ENCODE measurements at regions not wholly inside any gene's neighbourhood (a gene's known extent, or its start where the extent isn't known, plus 50 kb on each side); places are given as distances from the start of the nearest gene placed in this dataset.

GRCh38 chr17:77457572-77458201 lies 316.9 kb downstream of the SEC14L1 start:
- H3K27ac ChIP-seq (ENCODE audit: low read depth, low read length) = peak overlapping the region; percentile 92
- peaks cover 53 to 63% of the 10 kb centered on the region in 2 donors for H3K4me1 ChIP-seq (ENCODE audit: control insufficient read depth in 2 of 2, insufficient read depth in 2 of 2, low read length in 2 of 2)
- intact Hi-C loops (cut with micrococcal nuclease) = loop anchor here (1.0 to 2.0 kb wide), 4 partner anchors 8 to 57 kb away; no protein-coding TSS in a partner anchor
- Mint-ChIP-seq H3K27me3 (no peaks in the 10 kb centered on the region), H3K9me3 (peaks cover 0 to 2% (median 0%) of the 10 kb centered on the region in 11 donors), H3K36me3 (peaks cover 5 to 66% (median 26%) of the 10 kb centered on the region in 5 donors), H3K4me1 (peaks cover 37 to 76% (median 51%) of the 10 kb centered on the region in 7 donors), H3K27ac (peak overlapping the region; percentile 93 to 100 (median 98)), H3K4me3 (peak overlapping the region; percentile 94 to 100 (median 98))
- H3K4me3 ChIP-seq (ENCODE audit: low read length) = peak overlapping the region; percentile 77
- no peaks in the 10 kb centered on the region for H3K27me3 ChIP-seq (ENCODE audit: control insufficient read depth in 2 of 2, insufficient read depth in 2 of 2, low read length in 2 of 2)
- H3K36me3 ChIP-seq (ENCODE audit: control insufficient read depth in 2 of 3, insufficient read depth in 3 of 3, low read length in 3 of 3) = peaks cover 0 to 33% (median 0%) of the 10 kb centered on the region in 3 experiments
- ChIA-PET POLR2A (interaction anchor here (0.6 to 11.7 kb wide), 13 partner anchors 8 to 1244 kb away, joined by 3 to 678 read pairs (median 4); no protein-coding TSS in a partner anchor), CTCF (interaction anchor here (1.0 to 1.8 kb wide), 7 partner anchors 12 to 127 kb away, joined by 3 to 13 read pairs (median 6); no protein-coding TSS in a partner anchor)
- H3K9me3 ChIP-seq (ENCODE audit: control insufficient read depth in 2 of 3, low read length in 3 of 3) = no peaks in the 10 kb centered on the region
- ATAC-seq (no peak), DNase-seq (no peak)

GRCh38 chr17:77458202-77459017 lies 317.6 kb downstream of the SEC14L1 start:
- Mint-ChIP-seq H3K4me1 (peaks cover 44 to 76% (median 55%) of the 10 kb centered on the region in 7 donors), H3K36me3 (peaks cover 5 to 64% (median 30%) of the 10 kb centered on the region in 5 donors), H3K4me3 (peak overlapping the region; percentile 94 to 100 (median 98)), H3K9me3 (peaks cover 0 to 2% (median 0%) of the 10 kb centered on the region in 11 donors), H3K27ac (peak overlapping the region; percentile 93 to 100 (median 98)), H3K27me3 (no peaks in the 10 kb centered on the region)
- Histone ChIP-seq H3K4me3 (ENCODE audit: low read length) (peak overlapping the region; percentile 77), H3K36me3 (ENCODE audit: control insufficient read depth in 2 of 3, insufficient read depth in 3 of 3, low read length in 3 of 3) (peaks cover 0 to 29% (median 0%) of the 10 kb centered on the region in 3 experiments), H3K27me3 (ENCODE audit: control insufficient read depth in 2 of 2, insufficient read depth in 2 of 2, low read length in 2 of 2) (no peaks in the 10 kb centered on the region), H3K27ac (ENCODE audit: low read depth, low read length) (peak overlapping the region; percentile 92), H3K9me3 (ENCODE audit: control insufficient read depth in 2 of 3, low read length in 3 of 3) (no peaks in the 10 kb centered on the region), H3K4me1 (ENCODE audit: control insufficient read depth in 2 of 2, insufficient read depth in 2 of 2, low read length in 2 of 2) (peaks cover 60 to 71% of the 10 kb centered on the region in 2 donors)
- peak in 1 of 9 donors; percentile 43 for DNase-seq
- intact Hi-C loops (cut with micrococcal nuclease) = loop anchor here in 1 of 2 donors (2.0 kb wide), 1 partner anchor 14 kb away; no protein-coding TSS in a partner anchor
- ChIA-PET POLR2A (interaction anchor here (0.5 to 11.7 kb wide), 19 partner anchors 8 to 1243 kb away, joined by 3 to 678 read pairs (median 4); partner anchors contain the start of gene TNRC6C), CTCF (interaction anchor here (1.0 to 2.6 kb wide), 10 partner anchors 13 to 128 kb away, joined by 3 to 13 read pairs (median 6); no protein-coding TSS in a partner anchor)
- no peak for ATAC-seq

- Histone ChIP-seq H3K27me3 (ENCODE audit: control insufficient read depth in 2 of 2, insufficient read depth in 2 of 2, low read length in 2 of 2) (no peaks in the 10 kb centered on the region), H3K27ac (ENCODE audit: low read depth, low read length) (peak overlapping the region; percentile 92), H3K4me1 (ENCODE audit: control insufficient read depth in 2 of 2, insufficient read depth in 2 of 2, low read length in 2 of 2) (peaks cover 65 to 70% of the 10 kb centered on the region in 2 donors), H3K4me3 (ENCODE audit: low read length) (peak overlapping the region; percentile 77), H3K9me3 (ENCODE audit: control insufficient read depth in 2 of 3, low read length in 3 of 3) (no peaks in the 10 kb centered on the region), H3K36me3 (ENCODE audit: control insufficient read depth in 2 of 3, insufficient read depth in 3 of 3, low read length in 3 of 3) (peaks cover 0 to 23% (median 0%) of the 10 kb centered on the region in 3 experiments)
- no peaks in the 10 kb centered on the region for H3K27me3 Mint-ChIP-seq
- peaks cover 48 to 75% (median 59%) of the 10 kb centered on the region in 7 donors for H3K4me1 Mint-ChIP-seq
- DNase-seq = peak in 1 of 9 donors; percentile 39
- ChIA-PET POLR2A (interaction anchor here (0.5 to 11.7 kb wide), 24 partner anchors 7 to 499 kb away, joined by 3 to 678 read pairs (median 5); partner anchors contain the start of gene TNRC6C), CTCF (interaction anchor here (0.6 to 2.6 kb wide), 10 partner anchors 13 to 276 kb away, joined by 3 to 13 read pairs (median 7); no protein-coding TSS in a partner anchor)
- H3K27ac Mint-ChIP-seq = peak overlapping the region; percentile 93 to 100 (median 98)
- peak overlapping the region; percentile 94 to 100 (median 98) for H3K4me3 Mint-ChIP-seq
- peak; percentile 2 for ATAC-seq
- intact Hi-C loops (cut with micrococcal nuclease) = loop anchor here in 1 of 2 donors (2.0 kb wide), 1 partner anchor 14 kb away; no protein-coding TSS in a partner anchor
- peaks cover 0 to 2% (median 0%) of the 10 kb centered on the region in 11 donors for H3K9me3 Mint-ChIP-seq
- H3K36me3 Mint-ChIP-seq = peaks cover 5 to 57% (median 25%) of the 10 kb centered on the region in 5 donors
Measured at GRCh38 chr17:77459018-77459755, 318.4 kb downstream of the SEC14L1 start.

GRCh38 chr17:77460514-77461046 lies 319.8 kb downstream of the SEC14L1 start:
- Mint-ChIP-seq H3K27ac (peak overlapping the region; percentile 93 to 100 (median 98)), H3K36me3 (peaks cover 2 to 51% (median 23%) of the 10 kb centered on the region in 5 donors)
- H3K36me3 ChIP-seq (ENCODE audit: control insufficient read depth in 2 of 3, insufficient read depth in 3 of 3, low read length in 3 of 3) = peaks cover 0 to 9% (median 0%) of the 10 kb centered on the region in 3 experiments

GRCh38 chr17:77461277-77462057 lies 320.7 kb downstream of the SEC14L1 start:
- no peak for DNase-seq
- intact Hi-C loops (cut with micrococcal nuclease) = loop anchor here (1.0 kb wide), 5 partner anchors 7 to 129 kb away; no protein-coding TSS in a partner anchor
- Mint-ChIP-seq H3K4me3 (peak overlapping the region; percentile 81 to 100 (median 94)), H3K27me3 (no peaks in the 10 kb centered on the region), H3K36me3 (peaks cover 0 to 48% (median 23%) of the 10 kb centered on the region in 5 donors), H3K9me3 (peaks cover 0 to 3% (median 0%) of the 10 kb centered on the region in 11 donors), H3K4me1 (peaks cover 63 to 88% (median 82%) of the 10 kb centered on the region in 7 donors), H3K27ac (peak overlapping the region; percentile 93 to 100 (median 98))
- ATAC-seq = no peak
- H3K9me3 ChIP-seq (ENCODE audit: control insufficient read depth in 2 of 3, low read length in 3 of 3) = no peaks in the 10 kb centered on the region
- H3K27ac ChIP-seq (ENCODE audit: low read depth, low read length) = peak overlapping the region; percentile 92
- CTCF ChIA-PET = interaction anchor here (1.3 to 1.9 kb wide), 2 partner anchors 23 to 129 kb away, joined by 4 to 8 read pairs; no protein-coding TSS in a partner anchor
- peaks cover 84 to 90% of the 10 kb centered on the region in 2 donors for H3K4me1 ChIP-seq (ENCODE audit: control insufficient read depth in 2 of 2, insufficient read depth in 2 of 2, low read length in 2 of 2)
- H3K4me3 ChIP-seq (ENCODE audit: low read length) = peak overlapping the region; percentile 33
- POLR2A ChIA-PET = interaction anchor here (0.6 to 11.7 kb wide), 13 partner anchors 8 to 463 kb away, joined by 3 to 678 read pairs (median 8); no protein-coding TSS in a partner anchor
- no peaks in the 10 kb centered on the region for H3K27me3 ChIP-seq (ENCODE audit: control insufficient read depth in 2 of 2, insufficient read depth in 2 of 2, low read length in 2 of 2)
- peaks cover 0 to 9% (median 0%) of the 10 kb centered on the region in 3 experiments for H3K36me3 ChIP-seq (ENCODE audit: control insufficient read depth in 2 of 3, insufficient read depth in 3 of 3, low read length in 3 of 3)

More at GRCh38 chr17:77460514-77461046, 319.8 kb downstream of the SEC14L1 start:
- Histone ChIP-seq H3K9me3 (ENCODE audit: control insufficient read depth in 2 of 3, low read length in 3 of 3) (no peaks in the 10 kb centered on the region), H3K4me3 (ENCODE audit: low read length) (peak overlapping the region; percentile 77), H3K27me3 (ENCODE audit: control insufficient read depth in 2 of 2, insufficient read depth in 2 of 2, low read length in 2 of 2) (no peaks in the 10 kb centered on the region), H3K4me1 (ENCODE audit: control insufficient read depth in 2 of 2, insufficient read depth in 2 of 2, low read length in 2 of 2) (peaks cover 75 to 84% of the 10 kb centered on the region in 2 donors), H3K27ac (ENCODE audit: low read depth, low read length) (peak overlapping the region; percentile 92)
- H3K9me3 Mint-ChIP-seq = peaks cover 0 to 2% (median 0%) of the 10 kb centered on the region in 11 donors
- ChIA-PET CTCF (interaction anchor here (1.0 to 2.6 kb wide), 9 partner anchors 12 to 129 kb away, joined by 3 to 11 read pairs (median 5); no protein-coding TSS in a partner anchor), POLR2A (interaction anchor here (0.6 to 11.7 kb wide), 14 partner anchors 7 to 498 kb away, joined by 3 to 678 read pairs (median 5); partner anchors contain the start of gene TNRC6C)
- ATAC-seq (no peak), DNase-seq (no peak)
- intact Hi-C loops (cut with micrococcal nuclease) = loop anchor here in 1 of 2 donors (1.0 kb wide), 1 partner anchor 30 kb away; no protein-coding TSS in a partner anchor
- H3K4me1 Mint-ChIP-seq = peaks cover 57 to 85% (median 73%) of the 10 kb centered on the region in 7 donors
- H3K4me3 Mint-ChIP-seq = peak overlapping the region; percentile 94 to 100 (median 98)
- H3K27me3 Mint-ChIP-seq = no peaks in the 10 kb centered on the region
